K562 (cell line): ENCODE measurements at regions not wholly inside any gene's neighbourhood (a gene's known extent, or its start where the extent isn't known, plus 50 kb on each side); places are given as distances from the start of the nearest gene placed in this dataset.

Experiments
- ATAC-seq: fragments of 200-7000 bp; cut with Tn5 transposase; 3 replicates; pipeline ENCODE4 v1.9.1; 2020; ENCODE audit warnings: moderate library complexity
- BruUV-seq: library from RNA; stranded (reverse); fragments of 400-500 nt; replicated peaks from 2 replicates; lab custom pipeline; 2021; lab: Mats Ljungman, UMichigan
- CTCF ChIA-PET: fragments of 300-600 bp; formaldehyde crosslinking; extraction: SDS; loops from one replicate; lab custom pipeline; 2021; ENCODE audit warnings: low intra/inter-chr PET ratio; lab: Yijun Ruan, JAX
- POLR2A ChIA-PET: fragments of 300-600, 350-650 bp; sonication (Branson Sonifier 250); formaldehyde crosslinking; extraction: SDS; loops from one replicate; lab custom pipeline; 2021; ENCODE audit warnings: antibody characterized with exemption, inconsistent platforms; lab: Yijun Ruan, JAX
- DNase-seq, 4 experiments: peaks; one replicate each; pipeline versions ENCODE4 v3.0.0 to v3.0.0-alpha.2; 2011 to 2018; ENCODE audit warnings: low spot score in 3 of 4, mixed read lengths in 3 of 4; ENCODE audit errors: extremely low read depth in 1 of 4
- FAIRE-seq: peaks from 2 replicates; lab custom pipeline; 2011; peaks lifted over from hg19 to GRCh38; lab: Jason Lieb, UNC
- H2AFZ ChIP-seq: 2 replicates; pipeline ENCODE4 v1.6.0; 2011; ENCODE audit warnings: low read depth, low read length, control low read depth, inconsistent platforms
- H3K27ac ChIP-seq: fragments of 200-600 bp; 3 replicates; pipeline ENCODE4 v1.8.0; 2011; ENCODE audit warnings: low read depth, mild to moderate bottlenecking, control low read depth, inconsistent platforms, low read length, moderate library complexity, mixed read lengths; ENCODE audit errors: extremely low read depth
- H3K27me3 ChIP-seq, 2 experiments: fragments of 300-600 bp in 1 of 2; 2 replicates in 1 of 2; 3 replicates in 1 of 2; pipeline versions ENCODE4 v1.6.0 to v1.8.0; 2011; ENCODE audit warnings: inconsistent platforms in 2 of 2, low read length in 2 of 2, mild to moderate bottlenecking in 1 of 2, mixed read lengths in 1 of 2, moderate library complexity in 1 of 2; ENCODE audit not compliant: control insufficient read depth in 2 of 2, insufficient read depth in 2 of 2
- H3K36me3 ChIP-seq: fragments of 300-600 bp; 3 replicates; pipeline ENCODE4 v1.8.0; 2011; ENCODE audit warnings: mild to moderate bottlenecking, low read length, inconsistent platforms; ENCODE audit not compliant: control insufficient read depth, insufficient read depth
- H3K4me1 ChIP-seq, 2 experiments: fragments of 200-600 bp in 1 of 2; replicated peaks in 1 of 2; 2 replicates in 1 of 2; 3 replicates in 1 of 2; pipeline versions ENCODE4 v1.5.1 to v1.8.0; 2011; ENCODE audit warnings: inconsistent platforms in 2 of 2, low read length in 2 of 2, mild to moderate bottlenecking in 1 of 2, mixed read lengths in 1 of 2, moderate library complexity in 1 of 2; ENCODE audit not compliant: control insufficient read depth in 2 of 2, insufficient read depth in 2 of 2
- H3K4me2 ChIP-seq: 2 replicates; pipeline ENCODE4 v1.6.1; 2011; ENCODE audit warnings: low read length, control low read depth, inconsistent platforms, mixed read lengths; ENCODE audit not compliant: insufficient read depth
- H3K4me3 ChIP-seq: fragments of 200-600 bp; sonication (generic), shearing (Covaris generic); 2 replicates; pipeline ENCODE4 v1.5.1; 2016; ENCODE audit warnings: control low read depth, inconsistent platforms
- H3K79me2 ChIP-seq: fragments of 200-600 bp; 3 replicates; pipeline ENCODE4 v1.8.0; 2011; ENCODE audit warnings: low read length, inconsistent platforms; ENCODE audit not compliant: control insufficient read depth, insufficient read depth
- H3K9ac ChIP-seq, 2 experiments: 2 replicates each; pipeline versions ENCODE4 v1.6.0 to v1.6.1; 2011; ENCODE audit warnings: low read depth in 2 of 2, low read length in 2 of 2, control low read depth in 1 of 2, inconsistent platforms in 1 of 2, mild to moderate bottlenecking in 1 of 2, mixed read lengths in 1 of 2; ENCODE audit not compliant: insufficient read depth in 1 of 2
- H3K9me1 ChIP-seq: one replicate; pipeline ENCODE4 v1.6.0; 2011; ENCODE audit warnings: inconsistent platforms, mild to moderate bottlenecking, low read length, moderate library complexity; ENCODE audit not compliant: control insufficient read depth, insufficient read depth
- H3K9me3 ChIP-seq: replicated peaks from 2 replicates; pipeline ENCODE4 v1.5.1; 2011; ENCODE audit warnings: low read depth, low read length, inconsistent platforms; ENCODE audit not compliant: control insufficient read depth, insufficient read depth
- H4K20me1 ChIP-seq: replicated peaks from 2 replicates; pipeline ENCODE4 v1.6.1; 2011; ENCODE audit warnings: low read length, inconsistent platforms, mixed read lengths; ENCODE audit not compliant: control insufficient read depth, insufficient read depth
- CHCHD3 ChIP-seq: fragments of 250-450 bp; sonication (Bioruptor Pico); IDR thresholded peaks from 2 replicates; pipeline ENCODE4 v2.1.2; 2022; ENCODE audit warnings: mild to moderate bottlenecking
- CSDE1 ChIP-seq, 2 experiments: fragments of 450-650 bp; IDR thresholded peaks; 2 replicates each; pipeline ENCODE4 v1.6.1; 2016; ENCODE audit warnings: mild to moderate bottlenecking in 1 of 2
- ETV5 ChIP-seq: sonication (generic); formaldehyde crosslinking; IDR thresholded peaks from 2 replicates; pipeline ENCODE4 v1.4.0; 2020; ENCODE audit warnings: low read depth, mild to moderate bottlenecking, missing genetic modification reagents
- GTF2E2 ChIP-seq: fragments of 200-800 bp; sonication (Bioruptor generic); IDR thresholded peaks from 2 replicates; pipeline ENCODE4 v1.6.1; 2016; ENCODE audit warnings: missing genetic modification characterization, missing compliant biosample characterization
- JUN ChIP-seq, 2 experiments: sonication (generic) in 1 of 2; formaldehyde crosslinking in 1 of 2; IDR thresholded peaks; 2 replicates each; pipeline versions ENCODE4 v1.6.1 to v1.8.0; 2012 to 2022; ENCODE audit warnings: borderline replicate concordance in 2 of 2, mild to moderate bottlenecking in 2 of 2, improper control_type of control experiment in 1 of 2, low read depth in 1 of 2, low read length in 1 of 2, missing genetic modification reagents in 1 of 2
- MLX ChIP-seq, 2 experiments: fragments of 450-650 bp in 1 of 2; sonication (generic) in 1 of 2; formaldehyde crosslinking; conservative IDR thresholded peaks; 2 replicates each; pipeline versions ENCODE4 v1.4.0 to v1.8.1; 2020 to 2022; ENCODE audit warnings: mild to moderate bottlenecking in 1 of 2, missing genetic modification reagents in 1 of 2
- NFYB ChIP-seq: IDR thresholded peaks from 2 replicates; pipeline ENCODE4 v1.6.1; 2011; ENCODE audit warnings: mild to moderate bottlenecking, moderate library complexity; ENCODE audit not compliant: insufficient read length; ENCODE audit errors: extremely low read depth
- NR2C1 ChIP-seq, 2 experiments: fragments of 450-650 bp; IDR thresholded peaks; 2 replicates each; pipeline ENCODE4 v1.6.1; 2017; ENCODE audit warnings: mild to moderate bottlenecking in 2 of 2, antibody characterized with exemption in 1 of 2, inconsistent platforms in 1 of 2, missing compliant biosample characterization in 1 of 2, missing genetic modification characterization in 1 of 2
- PYGO2 ChIP-seq: fragments of 450-650 bp; IDR thresholded peaks from 2 replicates; pipeline ENCODE4 v1.6.1; 2016; ENCODE audit warnings: mild to moderate bottlenecking, missing genetic modification characterization, moderate library complexity, missing compliant biosample characterization
- ZNF778 ChIP-seq: fragments of 450-650 bp; formaldehyde crosslinking; IDR thresholded peaks from 2 replicates; pipeline ENCODE4 v1.4.0; 2020; ENCODE audit warnings: mild to moderate bottlenecking, moderate library complexity
- WGBS: fragments of 100-300 bp; shearing (Covaris generic); methylation state at CpG from one replicate; pipeline ENCODE4 v1.1.6; 2016; ENCODE audit warnings: low coverage, mixed read lengths; ENCODE audit not compliant: insufficient coverage; ENCODE audit errors: missing lambda C conversion rate; 5-methylcytosine and 5-hydroxymethylcytosine counted together
- in situ Hi-C: fragments of 300-500 bp; cut with MboI; formaldehyde crosslinking; loops from 4 replicates; pipeline ENCODE4 v1.15.0; 2018; ENCODE audit warnings: inconsistent platforms, mixed read lengths
- intact Hi-C: fragments of 100-400 bp; cut with micrococcal nuclease; formaldehyde crosslinking; loops from 2 replicates; pipeline ENCODE4 v1.14.2; 2022
- TF ChIP-seq, protein P1 (sequence below): sonication (generic); formaldehyde crosslinking; IDR thresholded peaks from 2 replicates; pipeline ENCODE4 v1.8.1; 2023; ENCODE audit warnings: mild to moderate bottlenecking, missing genetic modification reagents, moderate library complexity
- TF ChIP-seq, protein P2 (sequence below): sonication (generic); formaldehyde crosslinking; IDR thresholded peaks from 2 replicates; pipeline ENCODE4 v1.8.0; 2022; ENCODE audit warnings: missing genetic modification reagents, mild to moderate bottlenecking, borderline replicate concordance
- TF ChIP-seq, protein P3 (sequence below): fragments of 450-650 bp; IDR thresholded peaks from 2 replicates; pipeline ENCODE4 v1.6.1; 2018; ENCODE audit not compliant: partially characterized antibody

GRCh38 chr5:10839916-10840599 is 79.0 kb upstream of the DAP start:
- no peaks in the 10 kb centered on the region for H3K9me1 ChIP-seq
- BruUV-seq: no TSS peak
- intact Hi-C loops: no loop called here
- in situ Hi-C loops: no loop called here
- no peak overlapping the region for H3K4me2 ChIP-seq
- no peak for FAIRE-seq
- WGBS: 2% methylated on average over 3 of the region's 3 CpGs
- no peak overlapping the region for H2AFZ ChIP-seq
- H4K20me1 ChIP-seq: no peaks in the 10 kb centered on the region
- TF ChIP-seq, protein P1, sequence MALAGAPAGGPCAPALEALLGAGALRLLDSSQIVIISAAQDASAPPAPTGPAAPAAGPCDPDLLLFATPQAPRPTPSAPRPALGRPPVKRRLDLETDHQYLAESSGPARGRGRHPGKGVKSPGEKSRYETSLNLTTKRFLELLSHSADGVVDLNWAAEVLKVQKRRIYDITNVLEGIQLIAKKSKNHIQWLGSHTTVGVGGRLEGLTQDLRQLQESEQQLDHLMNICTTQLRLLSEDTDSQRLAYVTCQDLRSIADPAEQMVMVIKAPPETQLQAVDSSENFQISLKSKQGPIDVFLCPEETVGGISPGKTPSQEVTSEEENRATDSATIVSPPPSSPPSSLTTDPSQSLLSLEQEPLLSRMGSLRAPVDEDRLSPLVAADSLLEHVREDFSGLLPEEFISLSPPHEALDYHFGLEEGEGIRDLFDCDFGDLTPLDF: no peak
- TF ChIP-seq ZNF778 (CRISPR knock-in tag): no peak
- TF ChIP-seq, protein P2, sequence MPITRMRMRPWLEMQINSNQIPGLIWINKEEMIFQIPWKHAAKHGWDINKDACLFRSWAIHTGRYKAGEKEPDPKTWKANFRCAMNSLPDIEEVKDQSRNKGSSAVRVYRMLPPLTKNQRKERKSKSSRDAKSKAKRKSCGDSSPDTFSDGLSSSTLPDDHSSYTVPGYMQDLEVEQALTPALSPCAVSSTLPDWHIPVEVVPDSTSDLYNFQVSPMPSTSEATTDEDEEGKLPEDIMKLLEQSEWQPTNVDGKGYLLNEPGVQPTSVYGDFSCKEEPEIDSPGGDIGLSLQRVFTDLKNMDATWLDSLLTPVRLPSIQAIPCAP (CRISPR knock-in tag): no peak
- TF ChIP-seq MLX (CRISPR knock-in tag; conservative IDR thresholded peaks at IDR 0.05): no peak
- TF ChIP-seq CSDE1 (IDR thresholded peaks at IDR 0.05): no peak
- TF ChIP-seq NR2C1 (IDR thresholded peaks at IDR 0.05): no peak
- TF ChIP-seq NR2C1 (tag; IDR thresholded peaks at IDR 0.05): no peak
- TF ChIP-seq ETV5 (CRISPR knock-in tag): no peak
- TF ChIP-seq GTF2E2 (tag): no peak
- TF ChIP-seq NFYB: no peak
- no peak for TF ChIP-seq CHCHD3
- no peak for TF ChIP-seq JUN (IDR thresholded peaks at IDR 0.05; ENCODE audit: borderline replicate concordance, low read depth, low read length)
- TF ChIP-seq JUN (CRISPR knock-in tag; IDR thresholded peaks at IDR 0.05; ENCODE audit: borderline replicate concordance): no peak
- no peak for TF ChIP-seq PYGO2 (tag)
- TF ChIP-seq, protein P3, sequence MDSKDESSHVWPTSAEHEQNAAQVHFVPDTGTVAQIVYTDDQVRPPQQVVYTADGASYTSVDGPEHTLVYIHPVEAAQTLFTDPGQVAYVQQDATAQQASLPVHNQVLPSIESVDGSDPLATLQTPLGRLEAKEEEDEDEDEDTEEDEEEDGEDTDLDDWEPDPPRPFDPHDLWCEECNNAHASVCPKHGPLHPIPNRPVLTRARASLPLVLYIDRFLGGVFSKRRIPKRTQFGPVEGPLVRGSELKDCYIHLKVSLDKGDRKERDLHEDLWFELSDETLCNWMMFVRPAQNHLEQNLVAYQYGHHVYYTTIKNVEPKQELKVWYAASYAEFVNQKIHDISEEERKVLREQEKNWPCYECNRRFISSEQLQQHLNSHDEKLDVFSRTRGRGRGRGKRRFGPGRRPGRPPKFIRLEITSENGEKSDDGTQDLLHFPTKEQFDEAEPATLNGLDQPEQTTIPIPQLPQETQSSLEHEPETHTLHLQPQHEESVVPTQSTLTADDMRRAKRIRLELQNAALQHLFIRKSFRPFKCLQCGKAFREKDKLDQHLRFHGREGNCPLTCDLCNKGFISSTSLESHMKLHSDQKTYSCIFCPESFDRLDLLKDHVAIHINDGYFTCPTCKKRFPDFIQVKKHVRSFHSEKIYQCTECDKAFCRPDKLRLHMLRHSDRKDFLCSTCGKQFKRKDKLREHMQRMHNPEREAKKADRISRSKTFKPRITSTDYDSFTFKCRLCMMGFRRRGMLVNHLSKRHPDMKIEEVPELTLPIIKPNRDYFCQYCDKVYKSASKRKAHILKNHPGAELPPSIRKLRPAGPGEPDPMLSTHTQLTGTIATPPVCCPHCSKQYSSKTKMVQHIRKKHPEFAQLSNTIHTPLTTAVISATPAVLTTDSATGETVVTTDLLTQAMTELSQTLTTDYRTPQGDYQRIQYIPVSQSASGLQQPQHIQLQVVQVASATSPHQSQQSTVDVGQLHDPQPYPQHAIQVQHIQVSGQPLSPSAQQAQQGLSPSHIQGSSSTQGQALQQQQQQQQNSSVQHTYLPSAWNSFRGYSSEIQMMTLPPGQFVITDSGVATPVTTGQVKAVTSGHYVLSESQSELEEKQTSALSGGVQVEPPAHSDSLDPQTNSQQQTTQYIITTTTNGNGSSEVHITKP: no peak
- no peak overlapping the region for H3K27ac ChIP-seq
- no peaks in the 10 kb centered on the region for H3K79me2 ChIP-seq
- DNase-seq: no peak
- no peaks in the 10 kb centered on the region; a peak in 3 of 5 replicates for H3K27me3 ChIP-seq
- ATAC-seq: no peak
- no peak overlapping the region for H3K9ac ChIP-seq
- POLR2A ChIA-PET: no interaction called here
- H3K4me1 ChIP-seq: no peaks in the 10 kb centered on the region
- no peaks in the 10 kb centered on the region for H3K9me3 ChIP-seq
- no peaks in the 10 kb centered on the region for H3K36me3 ChIP-seq
- H3K4me3 ChIP-seq: no peak overlapping the region
- CTCF ChIA-PET: no interaction called here
